Activated T-cell treated with anti-CD3 and anti-CD28 coated beads, Interleukin-2, amount 50 U/mL, for 4 hours (primary cell): ENCODE measurements at regions not wholly inside any gene's neighbourhood (a gene's known extent, or its start where the extent isn't known, plus 50 kb on each side); places are given as distances from the start of the nearest gene placed in this dataset.
"Not testable (repeated sequence)": the region's sequence is repeated elsewhere in the genome, so short reads cannot be mapped to it uniquely, and the experiment has no call there.

Experiments
- ATAC-seq, 2 donors: fragments of 200-7000 bp; cut with Tn5 transposase; one replicate each; pipeline ENCODE4 v1.10.0; 2021
- DNase-seq: peaks from one replicate; pipeline ENCODE4 v3.0.0-alpha.2; 2020
- H3K27me3 Mint-ChIP-seq: one replicate; pipeline ENCODE4 v1.8.0; 2021; ENCODE audit warnings: low read depth, mixed read lengths
- H3K36me3 Mint-ChIP-seq: one replicate; pipeline ENCODE4 v1.8.0; 2022; ENCODE audit warnings: mixed read lengths; ENCODE audit not compliant: insufficient read depth
- H3K4me1 Mint-ChIP-seq: one replicate; pipeline ENCODE4 v1.8.0; 2021; ENCODE audit warnings: low read depth, mixed read lengths
- H3K4me3 Mint-ChIP-seq: one replicate; pipeline ENCODE4 v1.8.0; 2021; ENCODE audit warnings: mild to moderate bottlenecking, moderate library complexity, mixed read lengths
- H3K9me3 Mint-ChIP-seq: one replicate; pipeline ENCODE4 v1.8.0; 2021; ENCODE audit warnings: mixed read lengths

DNA sequence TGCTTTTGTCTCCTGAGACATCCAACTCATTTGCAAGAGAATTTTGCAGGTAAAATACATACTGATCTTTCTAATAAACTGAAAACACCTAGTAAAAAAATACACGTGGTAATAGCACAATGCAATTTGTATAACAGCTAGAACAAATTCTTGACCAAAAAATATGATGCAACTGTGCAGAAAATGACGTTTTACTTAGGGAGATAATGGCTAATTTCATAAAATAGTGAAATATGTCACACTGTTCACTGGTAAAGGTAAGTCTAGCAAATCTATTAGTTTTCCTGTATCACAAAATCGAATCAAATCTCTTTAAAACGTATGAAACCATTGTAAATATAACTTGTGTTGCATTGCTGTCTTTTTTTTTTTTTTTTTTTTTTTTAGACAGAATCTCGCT, 130.0 kb downstream of the VPREB1 start:
- peaks cover 2% of the 10 kb centered on the region for H3K4me1 Mint-ChIP-seq
- H3K27me3 Mint-ChIP-seq: peaks cover 29% of the 10 kb centered on the region
- no peaks in the 10 kb centered on the region for H3K36me3 Mint-ChIP-seq
- ATAC-seq (no peak), DNase-seq (no peak)
- no peak overlapping the region for H3K4me3 Mint-ChIP-seq
- no peaks in the 10 kb centered on the region for H3K9me3 Mint-ChIP-seq

DNA sequence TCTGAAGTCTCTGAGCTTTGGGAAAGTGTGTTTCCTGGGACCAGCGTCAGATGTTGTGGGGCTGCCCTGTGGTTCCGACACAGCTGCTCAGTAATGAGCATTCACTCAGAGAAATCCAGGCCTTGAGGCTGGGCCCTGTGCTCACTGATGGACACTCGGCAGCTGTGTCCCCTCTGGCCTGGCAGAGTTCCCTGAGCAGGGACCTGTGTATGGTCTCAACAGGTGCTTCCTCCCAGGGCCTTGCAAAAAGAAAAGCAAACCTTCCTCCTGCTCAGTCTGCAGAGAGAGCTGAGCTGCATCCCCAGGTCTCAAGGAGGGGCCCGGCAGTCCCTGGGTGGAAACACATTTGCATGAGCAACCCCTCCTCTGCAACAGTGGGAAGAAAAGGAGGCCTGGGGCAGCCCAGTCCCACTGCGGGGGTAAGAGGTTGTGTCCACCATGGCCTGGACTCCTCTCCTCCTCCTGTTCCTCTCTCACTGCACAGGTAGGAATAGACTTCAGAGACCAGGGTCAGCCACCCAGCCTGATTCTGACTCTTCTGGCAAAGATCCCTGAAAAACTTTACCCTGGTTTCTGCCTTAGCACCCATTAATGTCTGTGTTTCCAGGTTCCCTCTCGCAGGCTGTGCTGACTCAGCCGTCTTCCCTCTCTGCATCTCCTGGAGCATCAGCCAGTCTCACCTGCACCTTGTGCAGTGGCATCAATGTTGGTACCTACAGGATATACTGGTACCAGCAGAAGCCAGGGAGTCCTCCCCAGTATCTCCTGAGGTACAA, 131.2 kb downstream of the VPREB1 start:
- no peaks in the 10 kb centered on the region for H3K36me3 Mint-ChIP-seq
- no peak for DNase-seq
- peaks cover 30% of the 10 kb centered on the region for H3K27me3 Mint-ChIP-seq

DNA sequence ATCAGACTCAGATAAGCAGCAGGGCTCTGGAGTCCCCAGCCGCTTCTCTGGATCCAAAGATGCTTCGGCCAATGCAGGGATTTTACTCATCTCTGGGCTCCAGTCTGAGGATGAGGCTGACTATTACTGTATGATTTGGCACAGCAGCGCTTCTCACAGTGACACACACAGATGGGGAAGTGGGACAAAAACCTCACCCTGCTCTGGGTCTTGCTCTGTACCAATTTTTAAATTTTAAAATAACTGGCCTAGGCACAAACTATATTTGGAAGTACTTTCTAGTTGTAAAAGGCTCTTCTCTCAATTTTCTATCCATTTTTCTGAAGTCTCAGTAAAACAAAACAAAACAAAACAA, 131.7 kb downstream of the VPREB1 start:
- H3K9me3 Mint-ChIP-seq: no peaks in the 10 kb centered on the region
- no peaks in the 10 kb centered on the region for H3K36me3 Mint-ChIP-seq
- H3K4me1 Mint-ChIP-seq: peaks cover 4% of the 10 kb centered on the region
- H3K27me3 Mint-ChIP-seq: peaks cover 30% of the 10 kb centered on the region
- no peak overlapping the region for H3K4me3 Mint-ChIP-seq
- DNase-seq (no peak), ATAC-seq (no peak)

More for the DNA sequence above, 131.2 kb downstream of the VPREB1 start:
- Mint-ChIP-seq H3K4me1 (peaks cover 4% of the 10 kb centered on the region), H3K9me3 (no peaks in the 10 kb centered on the region), H3K4me3 (no peak overlapping the region)
- ATAC-seq: no peak

DNA sequence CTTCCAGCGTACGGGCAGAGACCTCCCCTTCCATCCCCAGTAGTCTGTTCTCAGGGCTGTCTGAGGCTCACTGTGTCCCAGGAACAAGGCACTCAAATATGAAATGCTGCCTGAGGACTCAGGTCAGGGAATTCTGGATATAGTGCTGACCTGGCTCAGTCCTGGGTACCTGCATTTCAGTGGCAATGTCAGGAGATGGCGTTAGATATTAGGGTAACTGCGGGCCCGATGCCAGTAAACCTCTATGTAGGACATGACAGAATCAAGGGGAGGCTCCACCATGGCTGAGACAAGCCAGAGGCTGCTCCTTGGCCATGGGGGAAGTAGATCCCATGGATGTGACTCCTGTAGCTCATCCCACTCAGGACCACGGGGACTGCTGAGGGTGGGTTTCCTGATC, 131.7 kb downstream of the ZNF280B start:
- not testable (repeated sequence) for ATAC-seq, H3K36me3 Mint-ChIP-seq, H3K4me1 Mint-ChIP-seq, H3K4me3 Mint-ChIP-seq, H3K9me3 Mint-ChIP-seq, DNase-seq
- H3K27me3 Mint-ChIP-seq: peaks cover 33% of the 10 kb centered on the region

DNA sequence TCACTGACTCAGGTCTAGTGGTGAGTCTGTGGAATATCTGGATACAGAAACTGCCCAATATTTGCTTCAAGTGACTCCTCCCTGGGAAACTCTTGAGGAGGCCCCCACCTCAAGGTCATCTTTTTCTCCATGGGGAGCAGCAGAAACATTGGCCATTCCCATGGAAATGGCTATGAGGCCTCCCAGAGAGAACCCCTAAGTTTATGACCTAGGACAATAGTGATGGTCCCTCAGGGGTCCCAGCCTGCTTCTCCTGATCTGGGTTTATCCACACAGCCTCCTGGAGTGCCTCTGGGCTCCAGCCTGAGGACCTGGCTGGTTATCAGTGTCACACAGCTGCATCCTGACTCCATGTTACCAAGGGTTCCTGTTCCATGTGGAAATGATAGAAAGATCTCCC, 131.2 kb downstream of the ZNF280B start:
- peaks cover 33% of the 10 kb centered on the region for H3K27me3 Mint-ChIP-seq
- DNase-seq (no peak), ATAC-seq (no peak)
- peaks cover 4% of the 10 kb centered on the region for H3K4me1 Mint-ChIP-seq
- no peaks in the 10 kb centered on the region for H3K36me3 Mint-ChIP-seq
- H3K4me3 Mint-ChIP-seq: no peak overlapping the region
- no peaks in the 10 kb centered on the region for H3K9me3 Mint-ChIP-seq

DNA sequence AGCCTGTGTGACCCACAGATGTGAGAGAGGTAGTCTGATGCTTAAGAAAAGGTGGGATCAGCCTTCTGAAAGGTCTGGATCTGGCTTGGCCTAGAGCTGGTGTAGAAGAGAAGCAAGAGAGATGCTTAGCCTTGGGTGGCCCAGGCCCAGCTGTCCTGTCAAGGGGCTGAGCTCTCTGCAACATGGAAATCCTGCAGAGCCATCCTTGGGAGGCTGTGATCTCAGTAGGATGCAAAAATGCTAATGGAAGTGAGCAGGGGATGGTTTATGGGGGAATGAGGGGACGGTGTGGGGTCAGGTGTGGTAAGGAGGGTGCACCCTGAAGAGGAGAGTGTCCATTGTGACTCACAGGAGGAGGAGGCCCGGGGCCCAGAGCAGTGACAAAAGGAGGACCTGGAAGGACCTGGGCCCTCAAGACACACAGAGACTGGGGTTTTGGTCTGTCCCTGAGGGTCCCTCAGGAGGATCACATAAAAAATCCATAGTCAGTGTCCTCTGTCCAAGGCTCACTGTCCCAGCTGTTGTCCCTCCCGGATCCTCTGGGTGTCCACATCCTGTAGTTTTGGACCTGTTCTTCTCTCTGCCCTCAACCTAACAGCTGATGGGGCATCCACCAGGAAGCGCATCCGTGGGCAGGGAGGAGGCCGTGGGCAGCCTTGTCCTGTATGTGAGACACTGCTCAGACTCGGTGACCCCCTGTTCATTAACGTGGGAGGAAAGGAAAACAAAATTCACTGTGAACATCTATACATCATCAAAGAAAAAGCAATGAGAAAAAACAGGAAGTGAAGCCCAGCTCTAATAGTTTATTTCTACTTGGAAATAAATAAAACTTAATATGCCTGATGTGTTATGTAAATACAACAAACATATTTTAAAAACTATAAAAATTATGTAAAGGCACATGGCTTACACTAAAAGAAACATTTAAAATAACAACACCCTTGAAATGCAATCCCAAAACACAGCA, 129.8 kb downstream of the ZNF280B start:
- Mint-ChIP-seq H3K4me3 (no peak overlapping the region), H3K27me3 (peaks cover 40% of the 10 kb centered on the region)

DNA sequence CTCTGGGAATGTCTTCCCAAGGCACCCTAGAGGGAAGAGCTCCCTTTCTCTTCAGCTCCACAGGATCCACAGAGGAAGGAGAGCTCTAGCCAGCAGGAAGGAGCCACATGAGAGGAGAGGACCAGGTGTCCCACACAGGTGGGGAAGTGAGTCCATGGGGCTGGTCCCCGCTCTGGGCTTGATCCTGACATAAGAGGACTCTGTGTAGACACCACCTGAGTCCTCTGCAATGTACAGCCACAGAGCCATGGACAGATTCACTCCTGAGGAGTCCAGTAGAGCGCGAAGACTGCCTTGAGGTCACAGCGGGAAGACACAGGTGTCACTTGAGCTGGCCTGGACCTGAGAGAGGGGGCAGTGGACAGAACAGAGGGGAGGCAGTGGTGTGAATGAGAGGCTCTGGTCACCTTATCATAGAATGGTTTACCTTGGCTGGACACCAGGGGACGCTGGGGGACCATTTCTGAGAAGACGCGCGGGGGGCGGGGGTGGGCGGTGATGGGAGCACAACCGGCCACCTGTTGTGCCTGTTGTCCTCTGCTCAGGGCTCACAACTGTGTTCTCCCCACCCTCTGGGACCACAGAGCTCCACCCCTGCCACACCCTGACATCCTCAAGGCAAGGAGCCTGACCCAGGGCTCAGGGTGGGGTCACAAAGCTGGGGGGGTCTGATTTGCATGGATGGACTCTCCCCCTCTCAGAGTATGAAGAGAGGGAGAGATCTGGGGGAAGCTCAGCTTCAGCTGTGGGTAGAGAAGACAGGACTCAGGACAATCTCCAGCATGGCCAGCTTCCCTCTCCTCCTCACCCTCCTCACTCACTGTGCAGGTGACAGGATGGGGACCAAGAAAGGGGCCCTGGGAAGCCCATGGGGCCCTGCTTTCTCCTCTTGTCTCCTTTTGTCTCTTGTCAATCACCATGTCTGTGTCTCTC, 128.2 kb downstream of the ZNF280B start:
- ATAC-seq (no peak), DNase-seq (no peak)
- Mint-ChIP-seq H3K4me3 (no peak overlapping the region), H3K27me3 (peaks cover 45% of the 10 kb centered on the region), H3K36me3 (no peaks in the 10 kb centered on the region), H3K4me1 (peaks cover 4% of the 10 kb centered on the region), H3K9me3 (no peaks in the 10 kb centered on the region)

More for the DNA sequence above, 129.8 kb downstream of the ZNF280B start:
- H3K36me3 Mint-ChIP-seq: no peaks in the 10 kb centered on the region
- ATAC-seq (no peak), DNase-seq (no peak)
- H3K4me1 Mint-ChIP-seq: peaks cover 4% of the 10 kb centered on the region
- no peaks in the 10 kb centered on the region for H3K9me3 Mint-ChIP-seq

DNA sequence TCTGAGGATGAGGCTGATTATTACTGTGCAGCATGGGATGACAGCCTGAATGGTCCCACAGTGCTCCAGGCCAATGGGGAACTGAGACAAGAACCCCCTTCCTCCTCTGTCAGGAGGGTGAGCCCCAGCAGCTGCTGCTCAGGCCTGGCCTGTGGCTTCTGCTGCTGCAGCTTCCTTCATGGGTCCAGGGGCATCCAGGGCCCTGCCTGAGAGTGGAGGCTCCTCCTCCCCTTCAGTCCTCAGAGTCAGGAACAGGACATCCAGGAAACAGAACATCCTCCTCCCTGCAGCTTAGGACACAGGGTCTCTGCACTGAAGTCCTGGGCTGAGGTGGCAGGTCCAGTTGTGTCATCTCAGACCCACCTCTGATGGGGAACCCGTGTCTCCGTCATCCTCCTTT, 127.2 kb downstream of the ZNF280B start:
- not testable (repeated sequence) for ATAC-seq, DNase-seq, H3K9me3 Mint-ChIP-seq, H3K36me3 Mint-ChIP-seq, H3K4me3 Mint-ChIP-seq, H3K4me1 Mint-ChIP-seq
- H3K27me3 Mint-ChIP-seq: peaks cover 48% of the 10 kb centered on the region

DNA sequence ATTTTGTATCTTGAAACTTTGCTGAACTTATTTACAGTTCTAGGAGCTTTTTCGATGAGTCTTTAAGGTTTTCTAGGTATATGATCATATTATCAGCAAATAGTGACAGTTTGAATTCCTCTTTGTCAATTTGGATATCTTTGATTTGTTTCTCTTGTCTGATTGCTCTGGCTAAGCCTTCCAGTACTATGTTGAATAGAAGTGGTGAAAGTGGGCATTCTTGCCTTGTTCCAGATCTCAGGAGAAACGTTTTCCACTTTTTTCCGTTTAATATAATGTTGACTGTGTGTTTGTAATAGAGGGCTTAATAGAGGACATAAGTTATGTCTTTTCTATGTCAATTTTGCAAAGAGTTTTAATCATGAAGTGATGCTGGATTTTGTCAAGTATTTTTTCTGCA, 124.3 kb downstream of the ZNF280B start:
- Mint-ChIP-seq H3K27me3 (peaks cover 48% of the 10 kb centered on the region), H3K4me3 (no peak overlapping the region), H3K36me3 (no peaks in the 10 kb centered on the region), H3K9me3 (no peaks in the 10 kb centered on the region), H3K4me1 (peaks cover 4% of the 10 kb centered on the region)
- ATAC-seq: no peak
- DNase-seq: no peak

DNA sequence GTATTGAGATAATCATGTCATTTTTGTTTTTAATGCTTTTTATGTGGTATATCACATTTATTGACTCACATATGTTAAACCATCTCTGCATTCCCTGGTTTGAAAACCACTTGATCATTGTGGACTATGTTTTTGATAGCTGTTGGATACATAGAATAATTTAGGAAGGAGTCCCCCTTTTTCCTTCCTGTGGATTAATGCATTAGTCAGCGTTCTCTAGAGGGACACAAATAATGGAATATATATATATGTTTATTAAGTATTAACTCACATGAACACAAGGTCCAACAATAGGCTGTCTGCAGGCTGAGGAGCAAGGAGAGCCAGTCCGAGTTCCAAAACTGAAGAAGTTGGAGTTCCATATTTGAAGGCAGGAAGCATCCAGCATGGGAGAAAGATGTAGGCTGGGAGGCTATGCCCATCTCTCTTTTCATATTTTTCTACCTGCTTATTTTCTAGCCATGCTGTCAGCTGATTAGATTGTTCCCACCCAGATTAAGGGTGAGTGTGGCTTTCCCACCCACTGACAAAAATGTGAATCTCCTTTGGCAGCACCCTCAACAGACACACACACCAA, 123.8 kb downstream of the ZNF280B start:
- H3K4me3 Mint-ChIP-seq: no peak overlapping the region
- no peak for DNase-seq
- peaks cover 2% of the 10 kb centered on the region for H3K4me1 Mint-ChIP-seq
- H3K27me3 Mint-ChIP-seq: peaks cover 47% of the 10 kb centered on the region
- ATAC-seq: no peak
- H3K9me3 Mint-ChIP-seq: no peaks in the 10 kb centered on the region
- no peaks in the 10 kb centered on the region for H3K36me3 Mint-ChIP-seq

DNA sequence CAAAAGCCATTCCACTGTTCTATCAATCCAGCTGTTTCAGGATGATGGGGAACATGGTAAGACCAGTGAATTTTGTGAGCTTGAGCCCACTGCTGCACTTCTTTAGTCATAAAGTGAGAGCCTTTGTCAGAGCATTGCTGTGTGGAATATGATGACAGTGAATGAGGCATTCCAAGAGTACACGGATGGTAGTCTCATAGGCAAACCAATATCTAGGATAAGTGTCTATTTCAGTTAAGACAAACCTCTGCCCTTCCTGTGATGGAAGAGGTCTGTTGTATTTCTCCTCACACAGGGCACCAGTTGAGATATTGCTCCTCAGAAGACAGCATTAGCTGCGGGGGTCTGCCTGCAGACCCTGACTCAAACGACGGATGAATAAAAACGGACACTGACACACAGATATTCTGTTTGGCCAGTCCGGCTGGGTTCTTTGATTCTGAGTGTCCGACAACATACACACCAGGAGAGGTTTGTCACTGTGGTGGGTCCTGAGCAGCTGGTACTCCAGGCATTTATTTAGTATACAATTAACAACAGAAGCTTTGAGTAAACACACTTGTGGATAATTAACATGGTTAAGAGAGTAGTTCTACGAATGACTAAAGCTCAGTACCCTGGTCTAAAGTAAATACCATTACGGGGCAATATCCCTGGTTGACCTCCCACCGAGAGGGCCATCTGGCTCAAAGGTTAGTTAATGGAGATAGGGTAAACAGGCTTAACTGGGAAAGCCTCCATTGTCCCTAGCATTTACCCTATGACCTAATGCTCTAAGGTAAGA, 121.7 kb downstream of the ZNF280B start:
- Mint-ChIP-seq H3K4me3 (no peak overlapping the region), H3K36me3 (no peaks in the 10 kb centered on the region), H3K9me3 (no peaks in the 10 kb centered on the region), H3K27me3 (peaks cover 48% of the 10 kb centered on the region), H3K4me1 (no peaks in the 10 kb centered on the region)
- no peak for ATAC-seq
- no peak for DNase-seq

DNA sequence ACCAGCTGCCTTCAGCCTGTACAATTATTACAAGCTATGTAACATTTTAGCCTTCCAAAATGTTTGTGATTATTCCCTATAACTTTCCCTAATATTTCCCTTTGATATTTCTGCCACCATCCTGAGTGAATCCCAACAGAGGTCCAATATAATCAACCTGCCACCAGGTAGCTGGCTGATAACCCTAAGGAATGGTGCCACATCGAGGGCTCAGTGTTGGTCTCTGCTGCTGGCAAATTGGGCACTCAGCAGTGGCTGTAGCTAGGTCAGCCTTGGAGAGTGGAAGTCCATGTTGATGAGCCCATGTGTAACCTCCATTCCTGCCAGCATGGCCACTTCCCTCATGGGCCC, 121.2 kb downstream of the ZNF280B start:
- H3K4me1 Mint-ChIP-seq: no peaks in the 10 kb centered on the region
- peaks cover 46% of the 10 kb centered on the region for H3K27me3 Mint-ChIP-seq
- DNase-seq (no peak), ATAC-seq (no peak)
- no peak overlapping the region for H3K4me3 Mint-ChIP-seq
- no peaks in the 10 kb centered on the region for H3K36me3 Mint-ChIP-seq
- no peaks in the 10 kb centered on the region for H3K9me3 Mint-ChIP-seq

DNA sequence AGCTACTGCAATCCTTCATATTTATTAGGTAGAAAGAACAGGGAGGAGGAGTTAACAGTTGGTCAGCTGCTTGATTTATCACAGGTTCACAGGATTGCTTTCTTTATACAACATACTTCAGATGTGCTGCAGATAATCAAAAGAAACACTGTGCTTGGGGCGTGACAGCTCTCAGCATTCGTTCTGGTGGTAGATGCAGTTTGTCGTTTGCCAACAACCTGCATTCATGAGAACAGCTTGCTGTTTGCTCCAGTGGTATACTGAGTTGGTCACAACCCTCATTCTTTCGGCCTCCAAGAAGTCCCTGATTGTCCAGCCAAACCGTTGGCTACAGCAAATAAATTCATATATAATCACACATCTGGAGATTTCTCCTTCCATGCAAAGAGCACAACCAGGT, 120.5 kb downstream of the ZNF280B start:
- no peak for ATAC-seq
- peaks cover 39% of the 10 kb centered on the region for H3K27me3 Mint-ChIP-seq
- no peaks in the 10 kb centered on the region for H3K4me1 Mint-ChIP-seq
- no peaks in the 10 kb centered on the region for H3K36me3 Mint-ChIP-seq
- H3K9me3 Mint-ChIP-seq: no peaks in the 10 kb centered on the region
- no peak overlapping the region for H3K4me3 Mint-ChIP-seq
- no peak for DNase-seq
